Cardiac fibroblast (primary cell): ENCODE measurements at regions not wholly inside any gene's neighbourhood (a gene's known extent, or its start where the extent isn't known, plus 50 kb on each side); places are given as distances from the start of the nearest gene placed in this dataset.
"Not testable (repeated sequence)": the region's sequence is repeated elsewhere in the genome, so short reads cannot be mapped to it uniquely, and the experiment has no call there.

Source experiments
- DNase-seq, 2 donors: peaks; one replicate each; pipeline versions ENCODE4 v3.0.0 to v3.0.0-alpha.2; 2010; ENCODE audit warnings: low read depth in 2 of 2
- H3K4me3 ChIP-seq, 2 donors: replicated peaks in 1 of 2; 1 replicate in 1 of 2; 2 replicates in 1 of 2; pipeline ENCODE4 v1.5.1; 2011; ENCODE audit warnings: low read depth in 2 of 2, low read length in 2 of 2, mild to moderate bottlenecking in 2 of 2, moderate library complexity in 1 of 2
- TF ChIP-seq, protein P1 (sequence below): IDR thresholded peaks from one replicate; pipeline ENCODE4 v1.5.1; 2011; ENCODE audit warnings: low read depth, mild to moderate bottlenecking, low read length, inconsistent platforms

GRCh38 chr14:83707056-83707455 lies 1822.9 kb upstream of the FLRT2 start:
- TF ChIP-seq, protein P1, sequence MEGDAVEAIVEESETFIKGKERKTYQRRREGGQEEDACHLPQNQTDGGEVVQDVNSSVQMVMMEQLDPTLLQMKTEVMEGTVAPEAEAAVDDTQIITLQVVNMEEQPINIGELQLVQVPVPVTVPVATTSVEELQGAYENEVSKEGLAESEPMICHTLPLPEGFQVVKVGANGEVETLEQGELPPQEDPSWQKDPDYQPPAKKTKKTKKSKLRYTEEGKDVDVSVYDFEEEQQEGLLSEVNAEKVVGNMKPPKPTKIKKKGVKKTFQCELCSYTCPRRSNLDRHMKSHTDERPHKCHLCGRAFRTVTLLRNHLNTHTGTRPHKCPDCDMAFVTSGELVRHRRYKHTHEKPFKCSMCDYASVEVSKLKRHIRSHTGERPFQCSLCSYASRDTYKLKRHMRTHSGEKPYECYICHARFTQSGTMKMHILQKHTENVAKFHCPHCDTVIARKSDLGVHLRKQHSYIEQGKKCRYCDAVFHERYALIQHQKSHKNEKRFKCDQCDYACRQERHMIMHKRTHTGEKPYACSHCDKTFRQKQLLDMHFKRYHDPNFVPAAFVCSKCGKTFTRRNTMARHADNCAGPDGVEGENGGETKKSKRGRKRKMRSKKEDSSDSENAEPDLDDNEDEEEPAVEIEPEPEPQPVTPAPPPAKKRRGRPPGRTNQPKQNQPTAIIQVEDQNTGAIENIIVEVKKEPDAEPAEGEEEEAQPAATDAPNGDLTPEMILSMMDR = no peak

GRCh38 chr14:83709116-83709515 lies 1820.8 kb upstream of the FLRT2 start:
- no peak for DNase-seq
- TF ChIP-seq, protein P1 = no peak
- no peak overlapping the region for H3K4me3 ChIP-seq

More at GRCh38 chr14:83707056-83707455, 1822.9 kb upstream of the FLRT2 start:
- no peak for DNase-seq
- H3K4me3 ChIP-seq = no peak overlapping the region

DNA sequence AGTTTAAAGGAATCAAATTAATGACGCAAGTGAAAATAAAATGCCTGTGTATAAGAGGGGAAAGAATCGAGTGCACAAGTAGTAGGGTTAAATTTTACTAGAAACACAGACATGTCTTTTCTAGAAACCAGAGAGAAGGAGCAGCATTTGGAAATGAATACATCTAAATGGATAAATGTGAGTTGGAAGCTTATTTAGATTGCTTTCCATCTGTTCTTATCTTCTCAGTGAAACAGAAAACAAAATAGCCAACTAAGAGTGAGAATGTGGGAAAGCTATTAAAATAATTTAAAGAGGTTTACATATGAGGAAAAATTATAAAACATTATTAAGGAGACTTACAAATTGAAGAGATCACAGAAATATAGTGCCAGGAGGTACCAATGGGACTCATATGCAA lies 1818.9 kb upstream of the FLRT2 start:
- no peak for DNase-seq
- TF ChIP-seq, protein P1 = no peak
- H3K4me3 ChIP-seq = no peak overlapping the region

- no peak for DNase-seq
- no peak overlapping the region for H3K4me3 ChIP-seq
- TF ChIP-seq, protein P1 = no peak
These were observed 1817.4 kb upstream of the FLRT2 start for GRCh38 chr14:83712418-83713129.

GRCh38 chr14:83713732-83714131 lies 1816.2 kb upstream of the FLRT2 start:
- TF ChIP-seq, protein P1 = no peak
- H3K4me3 ChIP-seq = no peak overlapping the region
- no peak for DNase-seq

- DNase-seq = no peak
- TF ChIP-seq, protein P1 = no peak
- no peak overlapping the region for H3K4me3 ChIP-seq
These were observed 1815.8 kb upstream of the FLRT2 start for GRCh38 chr14:83714151-83714550.

- DNase-seq, H3K4me3 ChIP-seq: not testable (repeated sequence)
These were observed 1810.5 kb upstream of the FLRT2 start for GRCh38 chr14:83719435-83719834.
